DND-41 (cell line): ENCODE measurements at regions not wholly inside any gene's neighbourhood (a gene's known extent, or its start where the extent isn't known, plus 50 kb on each side); places are given as distances from the start of the nearest gene placed in this dataset.

ENCODE experiments used
- ATAC-seq: fragments of 200-7000 bp; cut with Tn5 transposase; 3 replicates; pipeline ENCODE4 v1.9.1; 2021; ENCODE audit warnings: low read depth; ENCODE audit not compliant: insufficient read depth
- DNase-seq: peaks from one replicate; pipeline ENCODE4 v3.0.0-alpha.2; 2020
- H2AFZ ChIP-seq: 2 replicates; pipeline ENCODE4 v1.6.0; 2012; ENCODE audit warnings: low read depth, low read length
- H3K27ac ChIP-seq: 2 replicates; pipeline ENCODE4 v1.5.1; 2012; ENCODE audit warnings: low read length, inconsistent platforms
- H3K27me3 ChIP-seq: fragments of 200-600 bp; sonication (generic); 2 replicates; pipeline ENCODE4 v1.6.0; 2012; ENCODE audit warnings: low read length, mild to moderate bottlenecking, inconsistent platforms; ENCODE audit not compliant: insufficient read depth, poor library complexity
- H3K36me3 ChIP-seq: 2 replicates; pipeline ENCODE4 v1.5.1; 2012; ENCODE audit warnings: low read length, inconsistent platforms; ENCODE audit not compliant: insufficient read depth
- H3K4me1 ChIP-seq: 2 replicates; pipeline ENCODE4 v1.5.1; 2012; ENCODE audit warnings: mild to moderate bottlenecking, low read length; ENCODE audit not compliant: insufficient read depth
- H3K4me2 ChIP-seq: 2 replicates; pipeline ENCODE4 v1.6.0; 2012; ENCODE audit warnings: mild to moderate bottlenecking, moderate library complexity, low read length, inconsistent platforms; ENCODE audit not compliant: insufficient read depth
- H3K4me3 ChIP-seq, 2 experiments: fragments of 200-600 bp in 1 of 2; shearing (Covaris generic) in 1 of 2; 2 replicates each; pipeline ENCODE4 v1.5.1; 2012 to 2016; ENCODE audit warnings: inconsistent platforms in 2 of 2, low read length in 2 of 2, mild to moderate bottlenecking in 2 of 2, low read depth in 1 of 2, moderate library complexity in 1 of 2
- H3K79me2 ChIP-seq: 2 replicates; pipeline ENCODE4 v1.6.0; 2012; ENCODE audit warnings: low read length, inconsistent platforms; ENCODE audit not compliant: insufficient read depth
- H3K9ac ChIP-seq: 2 replicates; pipeline ENCODE4 v1.6.0; 2012; ENCODE audit warnings: low read depth, mild to moderate bottlenecking, inconsistent platforms, low read length, moderate library complexity
- H3K9me3 ChIP-seq: 2 replicates; pipeline ENCODE4 v1.5.1; 2012; ENCODE audit warnings: low read length, moderate library complexity, mild to moderate bottlenecking, inconsistent platforms; ENCODE audit not compliant: insufficient read depth, severe bottlenecking
- H4K20me1 ChIP-seq: 2 replicates; pipeline ENCODE4 v1.6.0; 2012; ENCODE audit warnings: low read length; ENCODE audit not compliant: insufficient read depth
- CTCF ChIP-seq: IDR thresholded peaks from 2 replicates; pipeline ENCODE4 v1.5.1; 2012; ENCODE audit warnings: borderline replicate concordance, low read length, moderate library complexity, mild to moderate bottlenecking; ENCODE audit not compliant: poor library complexity, severe bottlenecking; ENCODE audit errors: extremely low read depth
- EZH2 ChIP-seq: IDR thresholded peaks from 3 replicates; pipeline ENCODE4 v1.6.1; 2012; ENCODE audit warnings: borderline replicate concordance, low read depth, mild to moderate bottlenecking, moderate library complexity, low read length, inconsistent platforms; ENCODE audit not compliant: severe bottlenecking

GRCh38 chr6:9040718-9041117, 605.4 kb upstream of the SLC35B3 start:
- no peaks in the 10 kb centered on the region for H3K4me1 ChIP-seq
- no peaks in the 10 kb centered on the region for H3K79me2 ChIP-seq
- no peak for ATAC-seq
- no peak overlapping the region for H3K4me3 ChIP-seq
- H3K4me2 ChIP-seq: no peak overlapping the region
- H3K27me3 ChIP-seq: no peaks in the 10 kb centered on the region
- no peaks in the 10 kb centered on the region for H3K9me3 ChIP-seq
- TF ChIP-seq CTCF (no peak), EZH2 (no peak)
- H4K20me1 ChIP-seq: no peaks in the 10 kb centered on the region
- DNase-seq: no peak
- H3K9ac ChIP-seq: no peak overlapping the region
- H3K36me3 ChIP-seq: no peaks in the 10 kb centered on the region
- H3K27ac ChIP-seq: no peak overlapping the region
- no peak overlapping the region for H2AFZ ChIP-seq

GRCh38 chr6:9039258-9039657, 603.9 kb upstream of the SLC35B3 start:
- no peak for DNase-seq
- TF ChIP-seq CTCF (no peak), EZH2 (no peak)
- H3K4me2 ChIP-seq: no peak overlapping the region
- no peaks in the 10 kb centered on the region for H4K20me1 ChIP-seq
- no peak for ATAC-seq
- no peaks in the 10 kb centered on the region for H3K27me3 ChIP-seq
- no peaks in the 10 kb centered on the region for H3K9me3 ChIP-seq
- H3K4me3 ChIP-seq: no peak overlapping the region
- H2AFZ ChIP-seq: no peak overlapping the region
- H3K9ac ChIP-seq: no peak overlapping the region
- no peaks in the 10 kb centered on the region for H3K79me2 ChIP-seq
- no peak overlapping the region for H3K27ac ChIP-seq
- no peaks in the 10 kb centered on the region for H3K36me3 ChIP-seq
- H3K4me1 ChIP-seq: no peaks in the 10 kb centered on the region

GRCh38 chr6:9028086-9028485, 592.7 kb upstream of the SLC35B3 start:
- no peak overlapping the region for H3K9ac ChIP-seq
- no peaks in the 10 kb centered on the region for H3K79me2 ChIP-seq
- H3K27ac ChIP-seq: no peak overlapping the region
- H3K9me3 ChIP-seq: no peaks in the 10 kb centered on the region
- no peak overlapping the region for H2AFZ ChIP-seq
- H3K4me3 ChIP-seq: no peak overlapping the region
- DNase-seq (no peak), ATAC-seq (no peak)
- no peak for TF ChIP-seq CTCF
- no peak for TF ChIP-seq EZH2
- H3K4me2 ChIP-seq: no peak overlapping the region
- H4K20me1 ChIP-seq: no peaks in the 10 kb centered on the region
- no peaks in the 10 kb centered on the region for H3K36me3 ChIP-seq
- no peaks in the 10 kb centered on the region for H3K27me3 ChIP-seq
- H3K4me1 ChIP-seq: peaks cover 16% of the 10 kb centered on the region
